ENCODE measurements at regions not wholly inside any gene's neighbourhood (a gene's known extent, or its start where the extent isn't known, plus 50 kb on each side); places are given as distances from the start of the nearest gene placed in this dataset.

- POLR2A ChIA-PET, result no interaction called here
- Mint-ChIP-seq H3K36me3 (ENCODE audit: low read depth) (no peaks in the 10 kb centered on the region), H3K27me3 (no peaks in the 10 kb centered on the region), H3K27ac (no peak overlapping the region), H3K4me1 (no peaks in the 10 kb centered on the region), H3K4me3 (no peak overlapping the region), H3K9me3 (no peaks in the 10 kb centered on the region)
- DNase-seq (no peak), ATAC-seq (ENCODE audit: low read depth) (no peak)
- intact Hi-C loops (cut with micrococcal nuclease), result no loop called here
- TF ChIP-seq, protein P1, sequence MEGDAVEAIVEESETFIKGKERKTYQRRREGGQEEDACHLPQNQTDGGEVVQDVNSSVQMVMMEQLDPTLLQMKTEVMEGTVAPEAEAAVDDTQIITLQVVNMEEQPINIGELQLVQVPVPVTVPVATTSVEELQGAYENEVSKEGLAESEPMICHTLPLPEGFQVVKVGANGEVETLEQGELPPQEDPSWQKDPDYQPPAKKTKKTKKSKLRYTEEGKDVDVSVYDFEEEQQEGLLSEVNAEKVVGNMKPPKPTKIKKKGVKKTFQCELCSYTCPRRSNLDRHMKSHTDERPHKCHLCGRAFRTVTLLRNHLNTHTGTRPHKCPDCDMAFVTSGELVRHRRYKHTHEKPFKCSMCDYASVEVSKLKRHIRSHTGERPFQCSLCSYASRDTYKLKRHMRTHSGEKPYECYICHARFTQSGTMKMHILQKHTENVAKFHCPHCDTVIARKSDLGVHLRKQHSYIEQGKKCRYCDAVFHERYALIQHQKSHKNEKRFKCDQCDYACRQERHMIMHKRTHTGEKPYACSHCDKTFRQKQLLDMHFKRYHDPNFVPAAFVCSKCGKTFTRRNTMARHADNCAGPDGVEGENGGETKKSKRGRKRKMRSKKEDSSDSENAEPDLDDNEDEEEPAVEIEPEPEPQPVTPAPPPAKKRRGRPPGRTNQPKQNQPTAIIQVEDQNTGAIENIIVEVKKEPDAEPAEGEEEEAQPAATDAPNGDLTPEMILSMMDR (IDR thresholded peaks at IDR 0.05), result no peak
- CTCF ChIA-PET, result no interaction called here
Measured at GRCh38 chr16:49918257-49918656, 62.3 kb upstream of the ZNF423 start.

DNA sequence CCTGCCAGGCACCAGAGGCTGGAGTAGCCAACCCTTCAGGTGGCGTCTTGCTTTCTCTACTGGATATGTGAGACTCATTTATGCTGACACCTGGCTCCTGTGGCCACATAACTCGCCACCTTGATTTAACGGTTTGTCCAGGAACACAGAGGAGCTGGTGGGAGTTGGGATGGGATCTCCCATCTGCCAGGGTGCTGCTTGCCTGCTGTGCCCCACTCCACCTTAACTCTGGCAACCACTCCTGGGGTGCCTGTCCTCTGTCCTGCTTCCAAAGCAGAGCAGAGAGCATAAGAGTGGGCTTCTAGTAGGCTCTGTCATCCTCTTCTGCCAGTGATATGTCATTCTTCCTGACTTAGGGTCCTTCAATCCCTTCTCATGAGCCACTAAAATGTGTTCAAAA lies 63.4 kb upstream of the ZNF423 start:
- TF ChIP-seq, protein P1 (IDR thresholded peaks at IDR 0.05), result no peak
- H3K4me1 Mint-ChIP-seq, result no peaks in the 10 kb centered on the region
- no peak overlapping the region for H3K27ac Mint-ChIP-seq
- intact Hi-C loops (cut with micrococcal nuclease), result no loop called here
- peaks cover 2% of the 10 kb centered on the region for H3K27me3 Mint-ChIP-seq
- ChIA-PET CTCF (no interaction called here), POLR2A (interaction anchor here (0.7 kb wide), 1 partner anchor 365 kb away, joined by 3 read pairs; no protein-coding TSS in a partner anchor)
- H3K9me3 Mint-ChIP-seq, result no peaks in the 10 kb centered on the region
- no peaks in the 10 kb centered on the region for H3K36me3 Mint-ChIP-seq (ENCODE audit: low read depth)
- DNase-seq (no peak), ATAC-seq (ENCODE audit: low read depth) (no peak)
- H3K4me3 Mint-ChIP-seq, result no peak overlapping the region

GRCh38 chr16:49920397-49920796 lies 64.5 kb upstream of the ZNF423 start:
- intact Hi-C loops (cut with micrococcal nuclease), result no loop called here
- Mint-ChIP-seq H3K27ac (no peak overlapping the region), H3K9me3 (no peaks in the 10 kb centered on the region), H3K36me3 (ENCODE audit: low read depth) (no peaks in the 10 kb centered on the region), H3K27me3 (peaks cover 6% of the 10 kb centered on the region), H3K4me3 (no peak overlapping the region), H3K4me1 (no peaks in the 10 kb centered on the region)
- TF ChIP-seq, protein P1 (IDR thresholded peaks at IDR 0.05), result no peak
- ATAC-seq (ENCODE audit: low read depth), result no peak
- CTCF ChIA-PET, result no interaction called here
- no peak for DNase-seq
- POLR2A ChIA-PET, result no interaction called here

GRCh38 chr16:49921106-49921505 lies 65.2 kb upstream of the ZNF423 start:
- Mint-ChIP-seq H3K27ac (no peak overlapping the region), H3K9me3 (no peaks in the 10 kb centered on the region), H3K4me1 (no peaks in the 10 kb centered on the region), H3K36me3 (ENCODE audit: low read depth) (no peaks in the 10 kb centered on the region), H3K27me3 (peaks cover 6% of the 10 kb centered on the region), H3K4me3 (no peak overlapping the region)
- intact Hi-C loops (cut with micrococcal nuclease), result no loop called here
- ChIA-PET POLR2A (no interaction called here), CTCF (interaction anchor here (1.1 kb wide), 1 partner anchor 9 kb away, joined by 3 read pairs; no protein-coding TSS in a partner anchor)
- DNase-seq, result no peak
- no peak for ATAC-seq (ENCODE audit: low read depth)
- TF ChIP-seq, protein P1 (IDR thresholded peaks at IDR 0.05), result no peak

DNA sequence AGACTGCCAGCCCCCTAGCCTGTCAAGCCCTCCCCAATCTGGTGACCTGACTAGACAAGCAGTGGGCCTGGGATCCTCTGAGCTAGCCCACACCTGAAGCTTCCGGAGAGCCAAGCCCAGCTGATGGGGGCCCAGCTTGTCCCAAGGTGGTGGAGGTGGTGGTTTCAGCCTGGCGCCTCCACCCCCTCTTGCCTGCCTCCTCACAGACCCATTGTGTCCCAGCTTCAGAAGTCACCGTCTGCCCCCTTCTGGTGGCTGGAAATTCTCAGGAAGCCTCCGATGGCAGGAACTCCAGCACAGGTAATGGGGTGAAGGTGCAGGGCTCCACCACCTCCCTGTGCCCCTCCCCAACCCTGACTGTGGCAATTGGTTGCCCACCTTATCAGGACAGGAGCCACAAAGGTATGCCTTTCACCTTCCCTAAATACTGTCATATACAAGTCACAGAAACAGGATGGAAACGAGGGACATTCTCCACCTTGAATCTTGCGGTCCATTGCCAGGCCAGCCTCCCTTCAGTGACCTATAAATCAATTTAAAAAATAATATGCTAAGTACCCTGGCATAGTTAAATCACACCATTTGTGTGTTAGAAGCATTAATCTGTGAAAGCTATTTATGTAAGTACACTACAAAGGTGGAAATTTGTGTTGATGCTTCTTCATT lies 66.0 kb upstream of the ZNF423 start:
- intact Hi-C loops (cut with micrococcal nuclease), result no loop called here
- H3K4me3 Mint-ChIP-seq, result no peak overlapping the region
- H3K9me3 Mint-ChIP-seq, result no peaks in the 10 kb centered on the region
- TF ChIP-seq, protein P1 (IDR thresholded peaks at IDR 0.05), result no peak
- no peak overlapping the region for H3K27ac Mint-ChIP-seq
- ATAC-seq (ENCODE audit: low read depth), result no peak
- no peaks in the 10 kb centered on the region for H3K36me3 Mint-ChIP-seq (ENCODE audit: low read depth)
- ChIA-PET CTCF (interaction anchor here (0.6 to 1.1 kb wide), 2 partner anchors 8 to 510 kb away, joined by 3 read pairs; no protein-coding TSS in a partner anchor), POLR2A (no interaction called here)
- peaks cover 6% of the 10 kb centered on the region for H3K27me3 Mint-ChIP-seq
- no peak for DNase-seq
- H3K4me1 Mint-ChIP-seq, result no peaks in the 10 kb centered on the region

Measured in activated B cell treated with CpG ODN at 0.5 μM for 24 hours (primary cell).